Osteoblast (primary cell): ENCODE measurements at regions not wholly inside any gene's neighbourhood (a gene's known extent, or its start where the extent isn't known, plus 50 kb on each side); places are given as distances from the start of the nearest gene placed in this dataset.

Experiments used
- DNase-seq: peaks from one replicate; pipeline ENCODE4 v3.0.0; 2011; ENCODE audit warnings: low spot score, mixed read lengths; ENCODE audit not compliant: insufficient read length; ENCODE audit errors: missing footprints
- H2AFZ ChIP-seq: 2 replicates; pipeline ENCODE4 v1.6.0; 2011; ENCODE audit warnings: mild to moderate bottlenecking, low read length
- H3K27ac ChIP-seq: 2 replicates; pipeline ENCODE4 v1.5.1; 2011; ENCODE audit warnings: mild to moderate bottlenecking, low read depth, low read length, moderate library complexity
- H3K27me3 ChIP-seq: 2 replicates; pipeline ENCODE4 v1.6.0; 2012; ENCODE audit warnings: mild to moderate bottlenecking, control low read depth, inconsistent platforms, low read length, moderate library complexity; ENCODE audit not compliant: insufficient read depth
- H3K36me3 ChIP-seq: 2 replicates; pipeline ENCODE4 v1.5.1; 2011; ENCODE audit warnings: mild to moderate bottlenecking, low read length, control low read depth, moderate library complexity; ENCODE audit not compliant: insufficient read depth
- H3K4me1 ChIP-seq: 2 replicates; pipeline ENCODE4 v1.5.1; 2011; ENCODE audit warnings: mild to moderate bottlenecking, low read length, control low read depth, moderate library complexity; ENCODE audit not compliant: insufficient read depth
- H3K4me2 ChIP-seq: 2 replicates; pipeline ENCODE4 v1.6.0; 2011; ENCODE audit warnings: mild to moderate bottlenecking, low read length; ENCODE audit not compliant: insufficient read depth
- H3K4me3 ChIP-seq: fragments of 200-600 bp; sonication (generic); 3 replicates; pipeline ENCODE4 v1.5.1; 2012; ENCODE audit warnings: mild to moderate bottlenecking, low read length, inconsistent platforms; ENCODE audit not compliant: insufficient read depth
- H3K79me2 ChIP-seq: 2 replicates; pipeline ENCODE4 v1.6.0; 2012; ENCODE audit warnings: mild to moderate bottlenecking, low read length, control low read depth, inconsistent platforms; ENCODE audit not compliant: insufficient read depth
- H3K9me3 ChIP-seq: 2 replicates; pipeline ENCODE4 v1.5.1; 2011; ENCODE audit warnings: low read depth, low read length, control low read depth
- H4K20me1 ChIP-seq: 2 replicates; pipeline ENCODE4 v1.6.0; 2012; ENCODE audit warnings: mild to moderate bottlenecking, low read length, control low read depth; ENCODE audit not compliant: insufficient read depth
- CTCF ChIP-seq: IDR thresholded peaks from 2 replicates; pipeline ENCODE4 v1.5.1; 2011; ENCODE audit warnings: mild to moderate bottlenecking, low read depth, low read length, moderate library complexity; ENCODE audit errors: extremely low read depth

- DNase-seq = no peak
- Histone ChIP-seq H3K4me3 (no peak overlapping the region), H3K79me2 (no peaks in the 10 kb centered on the region)
Observed at GRCh38 chr3:26452363-26452762, 170.2 kb upstream of the LRRC3B start.

GRCh38 chr3:26460985-26461384 is 161.6 kb upstream of the LRRC3B start:
- H4K20me1 ChIP-seq = no peaks in the 10 kb centered on the region
- H3K79me2 ChIP-seq = no peaks in the 10 kb centered on the region
- H3K4me3 ChIP-seq = no peak overlapping the region
- H3K27ac ChIP-seq = no peak overlapping the region
- H2AFZ ChIP-seq = no peak overlapping the region
- no peaks in the 10 kb centered on the region for H3K27me3 ChIP-seq
- no peak for TF ChIP-seq CTCF
- no peaks in the 10 kb centered on the region for H3K36me3 ChIP-seq
- peak; percentile 3 for DNase-seq
- no peak overlapping the region for H3K4me2 ChIP-seq
- H3K9me3 ChIP-seq = no peaks in the 10 kb centered on the region
- H3K4me1 ChIP-seq = no peaks in the 10 kb centered on the region

More at GRCh38 chr3:26452363-26452762, 170.2 kb upstream of the LRRC3B start:
- no peak for TF ChIP-seq CTCF
- Histone ChIP-seq H3K4me2 (no peak overlapping the region), H3K9me3 (no peaks in the 10 kb centered on the region), H3K36me3 (no peaks in the 10 kb centered on the region), H3K27me3 (no peaks in the 10 kb centered on the region), H2AFZ (no peak overlapping the region), H4K20me1 (no peaks in the 10 kb centered on the region), H3K27ac (no peak overlapping the region), H3K4me1 (no peaks in the 10 kb centered on the region)

- Histone ChIP-seq H3K36me3 (no peaks in the 10 kb centered on the region), H3K4me3 (no peak overlapping the region), H2AFZ (no peak overlapping the region), H3K9me3 (no peaks in the 10 kb centered on the region), H3K4me2 (no peak overlapping the region), H3K27me3 (no peaks in the 10 kb centered on the region), H3K4me1 (no peaks in the 10 kb centered on the region), H4K20me1 (no peaks in the 10 kb centered on the region), H3K79me2 (no peaks in the 10 kb centered on the region), H3K27ac (no peak overlapping the region)
- TF ChIP-seq CTCF = no peak
- no peak for DNase-seq
Observed at GRCh38 chr3:26472345-26472744, 150.2 kb upstream of the LRRC3B start.

DNA sequence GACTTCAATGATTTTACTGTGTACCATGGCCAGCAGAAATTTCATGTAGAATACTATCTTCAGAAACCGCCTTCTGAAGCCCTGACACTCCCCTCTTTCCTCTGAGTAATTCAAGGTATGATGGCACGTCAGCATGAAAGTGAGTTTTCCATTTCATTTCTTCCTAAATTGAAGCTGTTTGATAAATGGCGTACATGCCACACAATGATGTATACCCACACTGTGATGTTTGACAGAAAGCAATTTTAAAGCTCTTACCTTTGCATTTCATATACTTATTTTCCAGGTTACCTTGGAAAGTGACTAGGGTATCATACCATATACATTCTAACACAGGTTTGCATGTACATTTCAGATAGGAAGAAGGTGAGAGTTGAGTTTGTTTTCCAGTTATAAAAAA is 147.9 kb upstream of the LRRC3B start:
- no peaks in the 10 kb centered on the region for H3K4me1 ChIP-seq
- H2AFZ ChIP-seq = no peak overlapping the region
- H3K4me3 ChIP-seq = no peak overlapping the region
- no peaks in the 10 kb centered on the region for H3K36me3 ChIP-seq
- no peak overlapping the region for H3K4me2 ChIP-seq
- DNase-seq = no peak
- H3K79me2 ChIP-seq = no peaks in the 10 kb centered on the region
- no peaks in the 10 kb centered on the region for H3K9me3 ChIP-seq
- no peaks in the 10 kb centered on the region for H4K20me1 ChIP-seq
- H3K27ac ChIP-seq = no peak overlapping the region
- H3K27me3 ChIP-seq = no peaks in the 10 kb centered on the region
- TF ChIP-seq CTCF = no peak
